A549 (cell line): ENCODE measurements at regions not wholly inside any gene's neighbourhood (a gene's known extent, or its start where the extent isn't known, plus 50 kb on each side); places are given as distances from the start of the nearest gene placed in this dataset.

Experiments used
- ATAC-seq, 2 experiments: fragments of 200-7000 bp in 1 of 2; fragments of >200 bp in 1 of 2; cut with Nextera tagmentation in 1 of 2; cut with Tn5 transposase in 1 of 2; 3 replicates each; pipeline versions ENCODE4 v1.8.0 to v1.9.1; 2018 to 2020; ENCODE audit warnings: mild to moderate bottlenecking in 1 of 2, moderate library complexity in 1 of 2
- CTCF ChIA-PET: fragments of 300-600 bp; sonication (Branson Sonifier 250); formaldehyde crosslinking; extraction: SDS; loops from one replicate; lab custom pipeline; 2021; ENCODE audit warnings: antibody characterized with exemption, inconsistent platforms; lab: Yijun Ruan, JAX
- POLR2A ChIA-PET: fragments of 350-600 bp; formaldehyde crosslinking; extraction: SDS; loops from one replicate; lab custom pipeline; 2021; ENCODE audit warnings: antibody characterized with exemption, inconsistent platforms; lab: Yijun Ruan, JAX
- DNase-seq, 2 experiments: peaks; one replicate each; pipeline versions ENCODE4 v3.0.0 to v3.0.0-alpha.2; 2011 to 2016; ENCODE audit warnings: low read depth in 1 of 2, low spot score in 1 of 2
- FAIRE-seq: peaks from 2 replicates; lab custom pipeline; 2011; peaks lifted over from hg19 to GRCh38; lab: Jason Lieb, UNC
- H3K27ac ChIP-seq, 2 experiments: fragments of >200 bp; sonication (Bioruptor Twin); formaldehyde crosslinking; 3 replicates each; pipeline ENCODE4 v1.5.1; 2016 to 2017
- H3K4me1 ChIP-seq: fragments of >200 bp; sonication (Bioruptor Twin); formaldehyde crosslinking; 3 replicates; pipeline ENCODE4 v1.6.1; 2016
- H3K4me2 ChIP-seq: fragments of >200 bp; sonication (Bioruptor Twin); formaldehyde crosslinking; 3 replicates; pipeline ENCODE4 v1.6.1; 2016
- H3K4me3 ChIP-seq: fragments of >200 bp; sonication (Bioruptor Twin); formaldehyde crosslinking; 3 replicates; pipeline ENCODE4 v1.5.1; 2016
- H3K9me3 ChIP-seq: fragments of >200 bp; sonication (Bioruptor Twin); formaldehyde crosslinking; 3 replicates; pipeline ENCODE4 v1.6.1; 2016
- BHLHE40 ChIP-seq: IDR thresholded peaks from 2 replicates; pipeline ENCODE4 v1.6.1; 2012; ENCODE audit warnings: low read depth, low read length, inconsistent platforms
- CTCF ChIP-seq: fragments of >200 bp; sonication (Bioruptor Twin); formaldehyde crosslinking; IDR thresholded peaks from 3 replicates; pipeline ENCODE4 v1.5.1; 2016
- EHMT2 ChIP-seq: fragments of 200-600 bp; sonication (generic); IDR thresholded peaks from 2 replicates; pipeline ENCODE4 v1.6.1; 2016; ENCODE audit warnings: antibody characterized with exemption, low read depth, mild to moderate bottlenecking, moderate library complexity
- FOSL2 ChIP-seq, 2 experiments: fragments of 450-650 bp in 1 of 2; fragments of >200 bp in 1 of 2; sonication (Bioruptor Twin) in 1 of 2; formaldehyde crosslinking; IDR thresholded peaks; 2 replicates each; pipeline versions ENCODE4 v1.5.0 to v1.6.1; 2016 to 2020; ENCODE audit warnings: mild to moderate bottlenecking in 1 of 2, moderate library complexity in 1 of 2
- HEYL ChIP-seq: fragments of 250-450 bp; sonication (Bioruptor Pico); IDR thresholded peaks from 2 replicates; pipeline ENCODE4 v1.8.0; 2021; ENCODE audit warnings: mild to moderate bottlenecking, moderate library complexity
- KDM1A ChIP-seq: fragments of 200-600 bp; sonication (generic); IDR thresholded peaks from 2 replicates; pipeline ENCODE4 v1.6.1; 2016; ENCODE audit warnings: low read depth, mild to moderate bottlenecking
- MAX ChIP-seq: IDR thresholded peaks from 2 replicates; pipeline ENCODE4 v1.6.1; 2012
- NFE2L2 ChIP-seq: fragments of 150-350 bp; conservative IDR thresholded peaks from 2 replicates; pipeline ENCODE4 v1.6.1; 2014; ENCODE audit warnings: low read length
- NR3C1 ChIP-seq: fragments of >200 bp; sonication (Bioruptor Twin); formaldehyde crosslinking; IDR thresholded peaks from 3 replicates; pipeline ENCODE4 v1.6.1; 2017
- POLR2AphosphoS2 ChIP-seq: conservative IDR thresholded peaks from 2 replicates; pipeline ENCODE4 v1.6.1; 2012; ENCODE audit warnings: low read length, improper control_type of control experiment, inconsistent platforms
- ZC3H11A ChIP-seq: fragments of 450-650 bp; IDR thresholded peaks from 2 replicates; pipeline ENCODE4 v1.6.1; 2014; ENCODE audit warnings: antibody characterized with exemption, mild to moderate bottlenecking
- ZFP36 ChIP-seq: fragments of 450-650 bp; IDR thresholded peaks from 2 replicates; pipeline ENCODE4 v1.6.1; 2014; ENCODE audit warnings: borderline replicate concordance; ENCODE audit not compliant: partially characterized antibody
- WGBS: methylation state at CpG from one replicate; pipeline ENCODE4 v1.1.6; 2017; ENCODE audit errors: missing lambda C conversion rate; 5-methylcytosine and 5-hydroxymethylcytosine counted together

- FAIRE-seq (no peak), ATAC-seq (no peak), DNase-seq (no peak)
- Histone ChIP-seq H3K4me2 (no peak overlapping the region), H3K4me1 (peaks cover 15% of the 10 kb centered on the region; the same call in 2 of the 3 replicates), H3K9me3 (peaks cover 8% of the 10 kb centered on the region; the same call in 2 of the 3 replicates), H3K4me3 (no peak overlapping the region), H3K27ac (peak overlapping the region; percentile 3 to 56; a peak in 4 of 6 replicates)
- ChIA-PET CTCF (no interaction called here), POLR2A (interaction anchor here (0.9 kb wide), 1 partner anchor 219 kb away, joined by 4 read pairs; no protein-coding TSS in a partner anchor)
- WGBS = 84% methylated on average over 7 of the region's 7 CpGs
- no peak for TF ChIP-seq KDM1A
Measured at GRCh38 chr13:34037636-34038540, 219.9 kb downstream of the RFC3 start.

- WGBS = 75% methylated on average over 5 of the region's 5 CpGs
- POLR2A ChIA-PET = interaction anchor here (0.9 kb wide), 1 partner anchor 220 kb away, joined by 4 read pairs; no protein-coding TSS in a partner anchor
Measured at GRCh38 chr13:34038541-34039068, 220.7 kb downstream of the RFC3 start.

GRCh38 chr13:34039678-34040077 lies 221.7 kb downstream of the RFC3 start:
- Histone ChIP-seq H3K4me1 (peaks cover 24% of the 10 kb centered on the region; the same call in 2 of the 3 replicates), H3K4me2 (no peak overlapping the region), H3K27ac (no peak overlapping the region), H3K4me3 (no peak overlapping the region), H3K9me3 (peaks cover 5% of the 10 kb centered on the region; the same call in 2 of the 3 replicates)
- TF ChIP-seq POLR2AphosphoS2 (no peak), CTCF (no peak), HEYL (CRISPR knock-in tag) (no peak), NFE2L2 (no peak), NR3C1 (no peak), ZFP36 (no peak)
- ChIA-PET CTCF (no interaction called here), POLR2A (no interaction called here)
- ATAC-seq = no peak
- WGBS = 94% methylated on average over 1 of the region's 1 CpG
- FAIRE-seq = no peak
- DNase-seq = no peak

More at GRCh38 chr13:34038541-34039068, 220.7 kb downstream of the RFC3 start:
- DNase-seq = no peak
- H3K4me1 ChIP-seq = peaks cover 15% of the 10 kb centered on the region; the same call in 2 of the 3 replicates
- CTCF ChIA-PET = no interaction called here
- no peak for TF ChIP-seq FOSL2 (IDR thresholded peaks at IDR 0.05)
- TF ChIP-seq FOSL2 (CRISPR knock-in tag; IDR thresholded peaks at IDR 0.05) = no peak
- TF ChIP-seq ZC3H11A = no peak
- TF ChIP-seq MAX = no peak
- no peak for TF ChIP-seq BHLHE40
- TF ChIP-seq ZFP36 = no peak
- no peak for TF ChIP-seq POLR2AphosphoS2
- TF ChIP-seq CTCF = no peak
- no peak for TF ChIP-seq EHMT2
- TF ChIP-seq, all 56 proteins: peak for 0
- Histone ChIP-seq H3K4me3 (no peak overlapping the region), H3K27ac (peak overlapping the region in 1 of 2 experiments; percentile 56; a peak in 1 of 6 replicates), H3K9me3 (peaks cover 8% of the 10 kb centered on the region; the same call in 2 of the 3 replicates), H3K4me2 (no peak overlapping the region)
- FAIRE-seq = no peak
- ATAC-seq = no peak
